ENCODE measurements at regions not wholly inside any gene's neighbourhood (a gene's known extent, or its start where the extent isn't known, plus 50 kb on each side); places are given as distances from the start of the nearest gene placed in this dataset.

- no peak for DNase-seq (ENCODE audit: low spot score)
Observed at GRCh38 chr6:169912266-169913095, 161.1 kb downstream of the ERMARD start.

GRCh38 chr6:169911264-169912263 is 160.1 kb downstream of the ERMARD start:
- DNase-seq (ENCODE audit: low spot score) = no peak

DNA sequence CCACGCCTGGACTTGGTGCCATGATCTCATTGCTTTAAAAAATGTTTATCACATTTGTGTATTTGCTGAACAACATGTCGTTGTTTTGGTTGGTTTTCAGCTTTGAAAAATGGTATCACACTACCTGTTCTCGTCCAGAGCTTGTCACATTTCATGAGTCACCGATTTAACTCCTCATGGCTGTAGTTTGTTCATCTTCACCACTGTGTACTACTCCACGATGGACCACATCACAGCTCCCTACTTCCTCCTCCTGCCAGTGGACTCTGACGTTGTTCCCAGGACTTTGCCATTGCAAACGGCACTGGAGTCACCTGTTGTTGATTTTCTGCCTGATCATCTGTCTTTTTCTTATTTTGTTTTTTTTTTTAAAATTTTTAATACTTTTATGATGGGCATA is 157.7 kb downstream of the ERMARD start:
- no peak for DNase-seq (ENCODE audit: low spot score)

DNA sequence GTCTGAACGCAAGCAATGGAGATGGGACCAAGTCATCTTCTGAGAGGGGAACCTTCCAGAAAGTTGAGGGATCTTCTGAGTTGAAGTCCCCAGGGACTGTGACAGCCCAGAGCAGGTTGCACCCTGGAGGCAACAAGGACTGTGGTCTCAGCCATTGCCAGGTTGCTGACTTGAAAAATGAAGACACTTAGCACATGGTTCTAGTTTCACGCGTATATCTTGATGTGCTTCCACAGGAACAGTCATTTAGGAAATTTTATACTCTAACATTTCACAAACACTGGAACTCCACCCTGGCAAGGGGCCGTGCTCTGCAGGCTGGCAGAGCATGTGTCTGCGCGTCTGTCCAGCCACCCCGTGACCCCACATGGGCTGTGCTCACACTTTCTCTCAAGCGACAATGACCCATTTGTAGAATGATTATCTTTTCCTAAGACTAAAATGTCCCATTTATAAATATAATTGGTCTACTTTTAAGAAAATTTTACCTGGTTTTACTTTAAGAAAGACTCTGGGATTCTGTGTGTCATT is 157.0 kb downstream of the ERMARD start:
- no peak for DNase-seq (ENCODE audit: low spot score)

DNA sequence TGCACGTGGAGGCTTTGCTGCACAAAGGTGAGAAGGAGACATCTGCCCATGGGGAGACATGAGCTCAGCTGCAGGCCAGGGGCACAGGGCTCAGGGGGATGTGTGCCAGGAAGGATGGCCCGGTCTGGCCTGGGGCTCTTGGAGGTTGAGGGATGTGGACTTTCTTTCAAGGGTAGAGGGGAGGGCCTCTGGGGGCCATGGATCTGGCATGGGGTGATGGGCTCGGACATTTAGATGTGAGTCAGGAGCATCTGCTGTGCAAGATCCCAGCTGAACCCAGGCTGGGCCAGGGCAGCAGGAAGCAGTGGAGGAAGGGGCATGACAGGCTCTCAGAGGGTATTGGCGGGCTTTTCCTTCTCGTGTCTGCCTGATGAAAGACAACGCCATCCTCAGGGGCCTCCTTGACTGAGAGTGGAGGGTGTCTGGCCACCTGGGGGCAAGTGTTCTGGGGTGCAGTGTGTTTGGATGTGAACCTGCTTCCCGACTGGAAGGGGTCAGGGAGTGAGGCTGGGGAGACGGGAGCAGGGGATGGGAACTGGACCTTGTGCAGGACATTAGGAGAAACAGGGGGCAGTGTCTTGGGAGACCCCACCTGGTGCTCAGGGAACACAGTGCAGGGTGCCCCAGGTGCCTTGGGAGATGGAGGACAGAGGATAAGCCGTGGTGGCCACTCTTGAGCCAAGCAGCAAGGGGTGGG is 156.1 kb downstream of the ERMARD start:
- DNase-seq (ENCODE audit: low spot score) = no peak

GRCh38 chr6:169906688-169907418 is 155.4 kb downstream of the ERMARD start:
- no peak for DNase-seq (ENCODE audit: low spot score)

GRCh38 chr6:169906004-169906687 is 154.7 kb downstream of the ERMARD start:
- DNase-seq (ENCODE audit: low spot score) = no peak

- no peak for DNase-seq (ENCODE audit: low spot score)
Observed at GRCh38 chr6:169905041-169905807, 153.8 kb downstream of the ERMARD start.

DNA sequence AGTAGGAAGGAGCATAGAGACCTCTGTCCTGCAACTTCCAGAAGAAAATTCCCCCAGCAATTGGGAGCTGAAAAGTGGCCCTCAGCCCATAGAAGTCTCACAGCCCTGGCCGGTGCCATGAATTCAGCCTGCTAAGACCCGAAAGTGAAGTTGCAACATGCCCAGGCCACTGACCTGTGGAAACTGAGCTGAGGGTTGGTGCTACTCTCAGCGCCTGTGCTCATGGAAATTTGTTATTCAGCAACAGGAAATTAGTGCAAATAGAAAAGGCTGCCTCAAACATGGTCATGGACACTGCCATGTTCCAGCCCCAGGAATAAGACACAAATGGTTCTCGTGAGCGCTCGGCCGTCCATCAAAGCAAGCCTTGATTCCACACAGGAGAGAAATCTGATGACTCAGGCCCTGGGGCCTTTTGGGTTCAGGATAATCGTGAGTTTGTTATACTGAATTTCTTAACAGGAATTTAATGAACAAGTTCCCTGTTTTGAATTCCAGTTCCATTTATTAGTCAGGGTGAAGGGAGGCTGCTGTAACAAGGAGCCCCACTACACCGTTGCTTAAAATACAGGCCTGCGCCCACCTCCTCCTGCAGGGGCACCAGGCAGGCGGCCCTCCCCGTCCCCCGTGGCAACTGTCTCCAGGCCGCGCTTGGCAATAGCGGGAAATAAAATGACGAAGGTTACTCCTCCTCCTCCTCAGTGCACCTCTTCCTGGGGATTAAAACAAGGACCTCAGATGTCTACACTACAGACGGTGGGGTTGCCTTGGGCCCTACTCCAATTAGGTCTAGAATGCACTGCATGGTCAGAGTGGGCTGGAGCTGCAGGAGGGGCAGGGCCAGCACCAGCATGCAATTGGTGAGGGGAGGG is 152.9 kb downstream of the ERMARD start:
- no peak for DNase-seq (ENCODE audit: low spot score)

GRCh38 chr6:169903122-169903521 is 151.7 kb downstream of the ERMARD start:
- no peak for DNase-seq (ENCODE audit: low spot score)

DNA sequence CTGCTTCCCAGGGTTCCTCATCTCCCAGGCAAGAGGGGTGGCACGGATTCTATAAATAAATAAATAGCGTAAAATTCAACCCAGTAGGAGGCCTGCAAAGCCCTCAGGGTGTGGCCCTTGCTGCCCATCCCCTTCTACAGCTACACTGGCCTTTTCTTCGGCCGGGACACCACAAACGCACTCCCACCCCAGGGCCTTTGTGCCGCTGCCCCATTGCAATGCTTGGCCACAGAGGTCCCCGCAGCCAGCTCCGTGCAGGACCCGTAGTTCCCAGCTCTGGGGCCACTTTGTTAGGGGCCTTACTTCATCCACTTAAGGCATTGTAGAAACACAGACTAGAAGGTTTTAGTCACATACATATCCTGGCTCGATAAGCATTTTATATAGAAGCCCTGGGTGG is 151.2 kb downstream of the ERMARD start:
- DNase-seq (ENCODE audit: low spot score) = no peak

GRCh38 chr6:169902070-169902469 is 150.6 kb downstream of the ERMARD start:
- DNase-seq (ENCODE audit: low spot score) = no peak

DNA sequence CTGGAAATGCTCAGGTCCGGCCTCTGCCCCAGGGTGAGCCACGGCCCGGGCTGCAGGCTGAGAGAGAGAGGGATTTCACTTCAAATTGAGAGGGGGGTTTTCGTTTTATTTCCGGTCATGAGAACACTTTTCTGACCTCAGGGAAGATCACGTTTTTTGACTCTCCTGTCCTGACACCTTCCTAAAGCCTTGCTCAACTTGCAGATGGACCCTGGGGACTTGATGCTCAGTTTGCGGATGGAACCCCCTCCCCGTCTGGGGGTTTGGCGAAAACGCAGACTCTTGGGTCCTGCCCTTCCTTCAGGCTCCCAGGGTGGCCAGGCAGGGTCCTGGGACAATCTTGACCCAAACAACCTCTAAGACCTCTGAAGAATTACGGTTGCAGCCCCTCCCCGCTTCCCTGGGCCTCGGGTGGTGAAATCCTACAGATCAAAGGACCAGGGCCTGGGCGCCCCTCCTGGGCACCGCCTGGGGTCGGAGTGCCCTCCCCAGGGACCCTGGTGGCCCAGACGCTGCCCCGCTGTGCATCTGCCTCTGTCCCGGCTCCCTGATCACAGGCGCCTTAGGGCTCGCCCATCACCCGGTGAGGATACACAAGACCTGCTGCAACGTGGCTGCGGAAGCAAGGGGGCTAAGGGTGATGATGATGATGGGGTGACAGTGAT is 148.2 kb downstream of the ERMARD start:
- no peak for DNase-seq (ENCODE audit: low spot score)

DNA sequence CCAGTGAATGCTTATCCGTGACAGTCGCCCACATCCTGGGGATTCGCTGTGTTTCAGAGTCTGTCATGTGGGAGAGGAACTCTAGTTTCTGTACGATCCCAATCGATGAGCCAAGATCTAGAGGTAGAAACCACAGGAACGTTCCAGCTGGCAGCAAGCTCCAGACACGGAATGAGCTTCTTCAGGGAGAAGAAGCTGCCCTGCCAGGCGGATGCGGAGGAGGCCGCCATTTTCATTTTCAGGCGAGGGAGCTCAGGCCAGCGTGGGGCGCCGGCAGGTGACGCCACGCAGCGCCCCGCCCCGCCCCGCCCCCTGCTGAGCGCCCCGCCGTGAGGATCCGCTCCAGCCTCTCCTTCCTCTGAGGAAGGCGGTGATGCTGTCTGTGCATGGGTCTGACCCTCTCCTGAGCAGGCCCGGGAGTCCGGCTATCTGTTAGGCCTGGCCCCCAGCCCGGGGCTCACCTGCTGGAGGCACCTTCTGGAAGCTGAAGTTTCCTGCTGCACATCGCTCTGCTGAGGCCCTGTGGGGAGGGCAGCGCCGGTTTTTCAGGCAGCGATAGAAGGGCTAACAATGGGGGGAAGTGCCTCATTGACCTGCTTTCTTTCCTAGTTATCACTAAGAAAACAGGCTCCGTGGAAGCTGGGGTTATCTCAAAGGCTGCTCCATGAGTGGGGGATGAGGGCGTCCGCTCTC is 147.5 kb downstream of the ERMARD start:
- no peak for DNase-seq (ENCODE audit: low spot score)

GRCh38 chr6:169897601-169898358 is 146.4 kb downstream of the ERMARD start:
- DNase-seq (ENCODE audit: low spot score) = no peak

DNA sequence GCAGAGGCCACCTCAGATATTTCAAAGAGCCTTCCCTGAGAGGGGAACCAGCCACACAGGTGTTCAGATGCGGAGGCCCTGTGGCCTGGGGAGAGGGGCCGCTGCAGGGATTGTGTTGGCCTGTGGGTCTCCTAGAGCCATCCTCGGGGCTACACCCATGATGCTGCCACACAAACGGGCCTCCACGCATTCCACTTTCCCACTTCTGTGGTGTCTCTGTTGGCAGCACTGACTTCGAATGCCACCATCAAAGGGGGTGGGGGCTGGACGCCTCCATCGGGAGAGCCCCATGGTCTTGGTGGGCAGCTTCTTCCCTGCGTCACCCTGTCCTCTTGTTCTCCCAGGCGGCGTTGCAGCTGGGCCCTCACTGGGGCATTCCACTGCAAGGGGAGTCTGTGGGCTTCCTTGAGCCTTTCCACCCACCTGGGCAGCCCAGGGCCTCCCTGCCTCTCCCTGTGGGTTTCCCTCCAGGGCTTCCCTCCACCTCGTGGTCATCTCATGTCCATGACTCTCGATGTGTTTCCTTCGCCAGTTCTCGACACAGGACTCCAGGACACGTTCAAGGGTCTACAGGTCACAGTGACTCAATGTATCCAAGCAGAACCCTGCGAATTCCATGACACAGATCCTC is 145.5 kb downstream of the ERMARD start:
- DNase-seq (ENCODE audit: low spot score) = no peak

Data from SK-N-DZ (cell line).